AG09319 (cell line): ENCODE measurements at regions not wholly inside any gene's neighbourhood (a gene's known extent, or its start where the extent isn't known, plus 50 kb on each side); places are given as distances from the start of the nearest gene placed in this dataset.

Experiments used
- DNase-seq: peaks from one replicate; pipeline ENCODE4 v3.0.0-alpha.2; 2010; ENCODE audit warnings: low read depth; ENCODE audit errors: extremely low read depth
- TF ChIP-seq, protein P1 (sequence below): IDR thresholded peaks from 2 replicates; pipeline ENCODE4 v1.5.1; 2011; ENCODE audit warnings: low read depth, mild to moderate bottlenecking, inconsistent platforms, low read length, moderate library complexity

DNA sequence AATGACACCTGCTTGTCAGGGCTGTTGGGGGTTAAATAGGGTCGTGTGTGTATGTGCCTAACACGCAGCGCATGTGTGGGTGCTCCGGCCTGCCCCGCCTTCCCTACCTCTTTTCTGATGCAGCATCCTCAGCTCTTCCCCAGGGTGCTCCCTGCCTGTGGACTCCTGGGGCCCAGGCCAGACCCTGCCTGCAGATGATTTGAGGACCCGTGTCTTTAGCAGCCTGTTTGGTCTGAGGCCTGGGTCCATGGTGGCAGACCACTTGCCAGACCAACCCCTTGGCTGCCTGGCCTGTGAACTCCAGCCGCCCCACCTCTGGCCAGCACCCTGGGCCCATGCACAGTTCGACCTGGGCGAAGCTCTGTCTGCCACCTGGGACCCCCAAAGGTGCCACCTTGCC, 57.0 kb upstream of the SIM2 start:
- no peak for DNase-seq
- TF ChIP-seq, protein P1, sequence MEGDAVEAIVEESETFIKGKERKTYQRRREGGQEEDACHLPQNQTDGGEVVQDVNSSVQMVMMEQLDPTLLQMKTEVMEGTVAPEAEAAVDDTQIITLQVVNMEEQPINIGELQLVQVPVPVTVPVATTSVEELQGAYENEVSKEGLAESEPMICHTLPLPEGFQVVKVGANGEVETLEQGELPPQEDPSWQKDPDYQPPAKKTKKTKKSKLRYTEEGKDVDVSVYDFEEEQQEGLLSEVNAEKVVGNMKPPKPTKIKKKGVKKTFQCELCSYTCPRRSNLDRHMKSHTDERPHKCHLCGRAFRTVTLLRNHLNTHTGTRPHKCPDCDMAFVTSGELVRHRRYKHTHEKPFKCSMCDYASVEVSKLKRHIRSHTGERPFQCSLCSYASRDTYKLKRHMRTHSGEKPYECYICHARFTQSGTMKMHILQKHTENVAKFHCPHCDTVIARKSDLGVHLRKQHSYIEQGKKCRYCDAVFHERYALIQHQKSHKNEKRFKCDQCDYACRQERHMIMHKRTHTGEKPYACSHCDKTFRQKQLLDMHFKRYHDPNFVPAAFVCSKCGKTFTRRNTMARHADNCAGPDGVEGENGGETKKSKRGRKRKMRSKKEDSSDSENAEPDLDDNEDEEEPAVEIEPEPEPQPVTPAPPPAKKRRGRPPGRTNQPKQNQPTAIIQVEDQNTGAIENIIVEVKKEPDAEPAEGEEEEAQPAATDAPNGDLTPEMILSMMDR, result no peak

DNA sequence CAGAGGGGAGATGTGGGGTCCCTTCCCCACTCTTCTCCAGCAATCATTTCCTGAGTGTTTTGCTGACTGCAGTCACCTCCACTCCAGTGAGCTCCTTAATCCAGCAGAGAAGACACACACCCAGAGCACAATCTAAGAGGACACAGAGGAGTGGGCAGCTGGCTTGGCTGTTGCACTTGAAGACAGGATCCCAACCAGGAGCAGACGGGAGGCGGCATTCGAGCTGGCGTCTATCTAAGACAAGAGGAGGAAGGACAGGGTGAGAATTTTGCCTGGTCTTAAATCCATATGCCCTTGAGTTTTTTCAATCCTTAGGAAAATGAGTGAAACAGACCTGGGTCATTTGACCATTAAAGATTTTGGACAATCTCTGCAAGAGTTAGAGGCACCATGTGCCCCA, 56.1 kb upstream of the SIM2 start:
- TF ChIP-seq, protein P1, result no peak
- no peak for DNase-seq

DNA sequence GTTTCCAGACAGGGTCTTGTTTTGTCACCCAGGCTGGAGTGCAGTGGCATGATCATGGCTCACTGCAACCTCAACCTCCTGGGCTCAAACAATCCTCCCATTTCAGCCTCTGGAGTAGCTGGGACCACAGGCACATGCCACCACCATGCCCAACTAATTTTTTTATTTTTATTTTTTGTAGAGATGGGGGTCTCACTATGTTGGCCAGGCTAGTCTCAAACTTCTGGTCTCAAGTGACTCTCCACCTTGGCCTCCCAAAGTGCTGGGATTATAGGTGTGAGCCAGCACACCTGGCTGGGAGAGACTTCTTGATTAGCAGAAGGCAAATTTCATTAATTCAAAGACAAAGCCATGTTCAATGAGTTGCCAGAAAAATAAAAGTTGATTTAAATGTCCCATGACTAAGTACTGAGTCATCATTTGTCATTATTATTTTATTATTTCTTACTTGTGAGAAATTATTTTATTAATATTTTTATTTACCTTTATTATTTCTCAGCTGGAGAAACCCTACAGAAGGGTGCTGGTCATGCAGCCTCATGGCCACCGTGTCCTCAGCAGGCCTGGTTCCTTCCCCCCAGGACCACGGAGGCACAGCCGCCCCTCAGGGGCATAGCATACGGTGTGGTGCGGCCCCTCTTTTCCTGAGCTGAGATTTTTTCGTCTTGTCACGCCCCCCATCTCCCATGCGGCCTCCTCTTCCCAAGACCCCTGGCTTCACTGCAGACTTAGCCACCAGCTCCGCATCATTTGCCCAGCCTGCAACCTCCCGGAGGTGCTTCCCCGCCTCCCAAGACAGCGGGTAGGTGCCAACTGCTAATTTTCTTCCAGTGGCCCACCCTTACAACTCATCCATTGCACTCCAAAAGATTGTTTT, 55.3 kb upstream of the SIM2 start:
- TF ChIP-seq, protein P1, result no peak
- no peak for DNase-seq

DNA sequence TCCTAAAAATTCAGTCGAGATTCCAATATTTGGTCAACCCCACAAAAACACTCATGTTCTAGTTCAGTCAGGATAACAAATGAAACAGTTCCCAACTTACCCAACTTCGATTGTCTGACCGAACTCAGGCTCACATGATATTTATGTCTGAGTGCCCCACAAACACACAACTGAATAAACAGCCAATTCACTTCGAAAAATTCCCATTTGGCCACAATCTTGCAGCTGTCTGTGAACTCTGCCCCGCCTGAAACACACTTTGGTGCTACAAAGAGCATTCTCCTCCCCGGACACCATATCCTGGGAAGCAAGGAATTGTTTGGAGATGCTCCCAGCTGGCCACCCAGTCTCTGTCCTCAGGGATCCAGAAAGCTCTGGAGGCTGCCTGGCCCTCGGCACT, 52.9 kb upstream of the SIM2 start:
- TF ChIP-seq, protein P1, result no peak
- no peak for DNase-seq

DNA sequence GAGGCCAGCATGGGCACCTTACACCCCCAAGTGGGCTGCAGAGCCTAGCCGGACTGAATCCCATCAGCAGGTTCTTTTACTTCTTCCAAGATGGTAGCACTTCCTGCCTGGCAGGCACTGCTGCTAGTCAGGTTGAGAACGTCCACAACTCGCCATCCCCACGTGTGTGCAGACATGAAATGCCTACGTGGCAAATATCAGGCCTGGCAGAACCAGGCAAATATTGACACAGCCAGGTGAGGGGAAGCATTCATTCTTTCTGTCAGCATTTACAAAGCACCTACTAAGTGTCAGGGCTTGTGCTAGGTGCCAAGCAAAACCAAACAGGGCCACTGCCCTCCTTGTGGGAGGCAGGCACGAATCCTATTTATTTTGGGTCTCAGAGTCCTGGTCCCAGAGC, 52.3 kb upstream of the SIM2 start:
- DNase-seq, result no peak
- TF ChIP-seq, protein P1, result no peak

DNA sequence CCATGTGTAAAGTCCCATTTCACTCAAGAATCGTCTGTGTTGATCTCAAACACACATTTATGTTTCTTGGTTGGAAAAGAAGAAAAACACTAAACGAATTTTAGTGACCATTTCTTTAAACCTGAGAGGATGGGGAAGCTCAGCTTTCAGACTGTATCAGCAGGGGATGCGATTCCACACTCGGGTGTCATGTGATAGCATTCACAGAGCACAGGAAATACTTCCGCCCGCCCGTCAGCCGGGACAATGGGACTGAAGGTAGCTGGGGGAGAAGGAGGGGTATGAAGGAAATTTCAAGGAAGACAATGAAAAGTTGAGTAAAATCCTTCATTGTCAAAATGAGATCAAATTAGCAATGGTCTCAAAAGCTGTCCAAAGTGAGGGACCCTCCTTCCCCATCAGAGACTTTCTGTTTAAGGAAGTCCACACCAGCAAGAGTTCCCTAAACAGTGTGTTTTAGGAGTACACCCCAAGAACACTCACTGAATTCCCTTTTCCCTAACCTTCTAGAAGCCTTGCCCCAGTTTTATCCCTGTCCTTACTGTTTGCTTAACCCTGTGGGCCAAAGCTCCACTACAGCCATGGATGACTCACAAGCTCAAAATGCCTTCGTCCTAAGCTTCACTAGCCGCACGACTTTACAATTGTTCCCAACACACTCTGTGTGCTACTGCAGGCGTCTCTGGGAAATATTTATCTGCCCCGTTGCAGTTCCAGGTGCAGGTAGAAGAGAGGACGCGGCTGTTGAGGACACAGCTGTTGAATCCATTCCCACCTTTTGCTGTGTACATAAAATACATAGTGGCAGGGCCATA, 51.4 kb upstream of the SIM2 start:
- no peak for DNase-seq
- TF ChIP-seq, protein P1, result no peak
